ENCODE measurements at regions not wholly inside any gene's neighbourhood (a gene's known extent, or its start where the extent isn't known, plus 50 kb on each side); places are given as distances from the start of the nearest gene placed in this dataset.

GRCh38 chr20:54849741-54850140 is 374.3 kb downstream of the DOK5 start:
- Mint-ChIP-seq H3K27ac (ENCODE audit: unreplicated experiment) (no peak overlapping the region), H3K4me1 (ENCODE audit: low read depth, unreplicated experiment) (peaks cover 2% of the 10 kb centered on the region), H3K9me3 (ENCODE audit: unreplicated experiment) (peaks cover 6% of the 10 kb centered on the region), H3K27me3 (ENCODE audit: unreplicated experiment) (no peaks in the 10 kb centered on the region), H3K36me3 (ENCODE audit: unreplicated experiment) (no peaks in the 10 kb centered on the region), H3K4me3 (ENCODE audit: unreplicated experiment) (no peak overlapping the region)
- no peak for DNase-seq
- no peak for TF ChIP-seq CTCF (IDR thresholded peaks at IDR 0.05; ENCODE audit: partially characterized antibody, unreplicated experiment)

GRCh38 chr20:54848984-54849538 is 373.7 kb downstream of the DOK5 start:
- Mint-ChIP-seq H3K4me3 (ENCODE audit: unreplicated experiment) (no peak overlapping the region), H3K27me3 (ENCODE audit: unreplicated experiment) (no peaks in the 10 kb centered on the region), H3K27ac (ENCODE audit: unreplicated experiment) (no peak overlapping the region), H3K36me3 (ENCODE audit: unreplicated experiment) (no peaks in the 10 kb centered on the region), H3K4me1 (ENCODE audit: low read depth, unreplicated experiment) (peaks cover 2% of the 10 kb centered on the region), H3K9me3 (ENCODE audit: unreplicated experiment) (peaks cover 6% of the 10 kb centered on the region)
- no peak for DNase-seq
- no peak for TF ChIP-seq CTCF (IDR thresholded peaks at IDR 0.05; ENCODE audit: partially characterized antibody, unreplicated experiment)

DNA sequence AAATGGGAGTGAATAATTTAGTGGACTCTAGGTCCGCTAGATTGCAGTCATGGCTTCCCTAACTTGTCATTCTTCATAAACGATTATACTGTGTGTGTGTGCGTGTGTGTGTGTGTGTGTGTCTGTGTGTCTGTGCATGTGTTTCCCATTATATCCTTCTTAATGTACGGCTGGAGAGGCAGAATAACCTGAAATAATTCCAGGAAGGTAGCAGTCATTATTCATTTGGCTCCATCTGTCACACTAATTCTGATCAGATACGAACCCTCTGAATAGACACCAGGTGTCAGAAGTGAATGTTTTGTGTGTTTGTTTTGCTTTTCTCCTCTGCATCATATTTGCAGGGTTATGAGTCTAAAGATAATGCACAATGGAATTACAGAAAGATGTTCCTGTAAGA is 372.9 kb downstream of the DOK5 start:
- TF ChIP-seq CTCF (IDR thresholded peaks at IDR 0.05; ENCODE audit: partially characterized antibody, unreplicated experiment), result no peak
- DNase-seq, result no peak

GRCh38 chr20:54846948-54847347 is 371.6 kb downstream of the DOK5 start:
- H3K27ac Mint-ChIP-seq (ENCODE audit: unreplicated experiment), result no peak overlapping the region
- no peak for TF ChIP-seq CTCF (IDR thresholded peaks at IDR 0.05; ENCODE audit: partially characterized antibody, unreplicated experiment)
- H3K4me1 Mint-ChIP-seq (ENCODE audit: low read depth, unreplicated experiment), result peaks cover 2% of the 10 kb centered on the region
- H3K27me3 Mint-ChIP-seq (ENCODE audit: unreplicated experiment), result peaks cover 5% of the 10 kb centered on the region
- H3K36me3 Mint-ChIP-seq (ENCODE audit: unreplicated experiment), result no peaks in the 10 kb centered on the region
- DNase-seq, result no peak
- peaks cover 6% of the 10 kb centered on the region for H3K9me3 Mint-ChIP-seq (ENCODE audit: unreplicated experiment)
- no peak overlapping the region for H3K4me3 Mint-ChIP-seq (ENCODE audit: unreplicated experiment)

More for the DNA sequence above, 372.9 kb downstream of the DOK5 start:
- Mint-ChIP-seq H3K4me3 (ENCODE audit: unreplicated experiment) (no peak overlapping the region), H3K9me3 (ENCODE audit: unreplicated experiment) (peaks cover 6% of the 10 kb centered on the region), H3K27ac (ENCODE audit: unreplicated experiment) (no peak overlapping the region), H3K4me1 (ENCODE audit: low read depth, unreplicated experiment) (peaks cover 2% of the 10 kb centered on the region), H3K36me3 (ENCODE audit: unreplicated experiment) (no peaks in the 10 kb centered on the region), H3K27me3 (ENCODE audit: unreplicated experiment) (peaks cover 3% of the 10 kb centered on the region)

DNA sequence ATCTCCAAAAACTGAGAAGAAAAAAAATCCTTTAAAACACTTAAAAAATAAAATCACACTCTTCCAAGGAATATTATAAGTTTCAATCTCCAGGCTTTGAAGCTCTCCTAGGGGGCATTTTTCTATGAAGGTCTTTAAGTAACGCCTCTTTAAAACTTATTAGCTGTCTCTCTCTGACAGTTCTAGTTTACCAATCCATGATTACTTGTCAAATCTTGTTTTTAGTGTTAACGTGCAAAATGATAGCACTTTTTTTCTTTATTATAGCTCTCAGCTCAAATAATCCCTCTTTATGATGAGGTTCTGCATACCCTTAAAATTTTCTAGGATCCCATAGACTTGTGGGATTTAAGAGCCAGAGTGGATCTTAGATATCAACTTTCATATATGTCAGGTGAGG is 369.0 kb downstream of the DOK5 start:
- peaks cover 6% of the 10 kb centered on the region for H3K9me3 Mint-ChIP-seq (ENCODE audit: unreplicated experiment)
- no peaks in the 10 kb centered on the region for H3K36me3 Mint-ChIP-seq (ENCODE audit: unreplicated experiment)
- H3K4me1 Mint-ChIP-seq (ENCODE audit: low read depth, unreplicated experiment), result peaks cover 2% of the 10 kb centered on the region
- DNase-seq, result no peak
- H3K27me3 Mint-ChIP-seq (ENCODE audit: unreplicated experiment), result peaks cover 7% of the 10 kb centered on the region
- H3K27ac Mint-ChIP-seq (ENCODE audit: unreplicated experiment), result no peak overlapping the region
- TF ChIP-seq CTCF (IDR thresholded peaks at IDR 0.05; ENCODE audit: partially characterized antibody, unreplicated experiment), result no peak
- no peak overlapping the region for H3K4me3 Mint-ChIP-seq (ENCODE audit: unreplicated experiment)

All from glutamatergic neuron (in vitro differentiated cells).